ENCODE measurements at regions not wholly inside any gene's neighbourhood (a gene's known extent, or its start where the extent isn't known, plus 50 kb on each side); places are given as distances from the start of the nearest gene placed in this dataset.
A peak's percentile ranks its signal among the peaks of the same experiment; 100 is the strongest.
"Not testable (repeated sequence)": the region's sequence is repeated elsewhere in the genome, so short reads cannot be mapped to it uniquely, and the experiment has no call there.

- no peak for DNase-seq
Measured at GRCh38 chr17:70961341-70961740, 792.0 kb downstream of the KCNJ2 start.

GRCh38 chr17:70968302-70968701 is 799.0 kb downstream of the KCNJ2 start:
- DNase-seq = no peak

- no peak for DNase-seq
Measured at GRCh38 chr17:70969521-70970034, 800.2 kb downstream of the KCNJ2 start.

GRCh38 chr17:70976447-70976846 is 807.1 kb downstream of the KCNJ2 start:
- DNase-seq = no peak

- DNase-seq = no peak
Measured at GRCh38 chr17:70984873-70985272, 815.5 kb downstream of the KCNJ2 start.

- DNase-seq = no peak
Measured at GRCh38 chr17:70987867-70988340, 818.6 kb downstream of the KCNJ2 start.

GRCh38 chr17:70988622-70989021 is 819.3 kb downstream of the KCNJ2 start:
- no peak for DNase-seq

- no peak for DNase-seq
Measured at GRCh38 chr17:70989280-70989679, 819.9 kb downstream of the KCNJ2 start.

- DNase-seq = no peak
Measured at GRCh38 chr17:70994194-70994593, 824.9 kb downstream of the KCNJ2 start.

- no peak for DNase-seq
Measured at GRCh38 chr17:70995997-70996396, 826.7 kb downstream of the KCNJ2 start.

GRCh38 chr17:71003736-71004135 is 834.4 kb downstream of the KCNJ2 start:
- DNase-seq = no peak

GRCh38 chr17:71004413-71004812 is 835.1 kb downstream of the KCNJ2 start:
- DNase-seq = no peak

- DNase-seq = no peak
Measured at GRCh38 chr17:71011391-71011790, 842.1 kb downstream of the KCNJ2 start.

GRCh38 chr17:71019699-71020098 is 850.4 kb downstream of the KCNJ2 start:
- no peak for DNase-seq

GRCh38 chr17:71022758-71023157 is 853.4 kb downstream of the KCNJ2 start:
- DNase-seq = no peak

GRCh38 chr17:71023249-71024030 is 854.1 kb downstream of the KCNJ2 start:
- DNase-seq = peak; percentile 20

- DNase-seq = no peak
Measured at GRCh38 chr17:71024172-71024571, 854.8 kb downstream of the KCNJ2 start.

GRCh38 chr17:71024969-71025368 is 855.6 kb downstream of the KCNJ2 start:
- DNase-seq = no peak

- DNase-seq = no peak
Measured at GRCh38 chr17:71029246-71029645, 859.9 kb downstream of the KCNJ2 start.

GRCh38 chr17:71031286-71031685 is 862.0 kb downstream of the KCNJ2 start:
- DNase-seq = not testable (repeated sequence)

GRCh38 chr17:71032746-71033273 is 863.5 kb downstream of the KCNJ2 start:
- DNase-seq = peak; percentile 41

- peak; percentile 40 for DNase-seq
Measured at GRCh38 chr17:71033336-71033735, 864.0 kb downstream of the KCNJ2 start.

- no peak for DNase-seq
Measured at GRCh38 chr17:71035226-71035625, 865.9 kb downstream of the KCNJ2 start.

GRCh38 chr17:71037386-71037785 is 868.1 kb downstream of the KCNJ2 start:
- no peak for DNase-seq
